Mucosa of rectum (tissue), 2 donors: ENCODE measurements at regions not wholly inside any gene's neighbourhood (a gene's known extent, or its start where the extent isn't known, plus 50 kb on each side); places are given as distances from the start of the nearest gene placed in this dataset.

Experiments used
- H3K27ac ChIP-seq, 2 donors: one replicate each; pipeline ENCODE4 v1.7.0; 2013; ENCODE audit warnings: inconsistent platforms in 2 of 2, low read depth in 2 of 2, low read length in 2 of 2
- H3K27me3 ChIP-seq, 2 donors: one replicate each; pipeline ENCODE4 v1.7.0; 2013; ENCODE audit warnings: low read length in 2 of 2; ENCODE audit not compliant: control insufficient read depth in 2 of 2, insufficient read depth in 2 of 2
- H3K36me3 ChIP-seq, 2 donors: one replicate each; pipeline ENCODE4 v1.7.0; 2013; ENCODE audit warnings: low read length in 2 of 2; ENCODE audit not compliant: control insufficient read depth in 2 of 2, insufficient read depth in 2 of 2
- H3K4me1 ChIP-seq, 2 donors: one replicate each; pipeline ENCODE4 v1.7.0; 2013; ENCODE audit warnings: low read length in 2 of 2, mild to moderate bottlenecking in 1 of 2; ENCODE audit not compliant: control insufficient read depth in 2 of 2, insufficient read depth in 2 of 2
- H3K4me3 ChIP-seq, 2 donors: one replicate each; pipeline ENCODE4 v1.7.0; 2013; ENCODE audit warnings: low read length in 2 of 2
- H3K9ac ChIP-seq, 2 donors: one replicate each; pipeline ENCODE4 v1.7.0; 2013; ENCODE audit warnings: low read length in 2 of 2, low read depth in 1 of 2, mild to moderate bottlenecking in 1 of 2
- H3K9me3 ChIP-seq, 2 donors: one replicate each; pipeline ENCODE4 v1.7.0; 2013; ENCODE audit warnings: low read length in 2 of 2; ENCODE audit not compliant: control insufficient read depth in 2 of 2
- donor health status: healthy.
- donor health status: Normal muscosa, but diverticular disease.

GRCh38 chr7:18429547-18429946 lies 66.0 kb upstream of the HDAC9 start:
- Histone ChIP-seq H3K9ac (no peak overlapping the region), H3K36me3 (no peaks in the 10 kb centered on the region), H3K9me3 (no peaks in the 10 kb centered on the region), H3K27me3 (no peaks in the 10 kb centered on the region), H3K4me3 (no peak overlapping the region), H3K4me1 (no peaks in the 10 kb centered on the region), H3K27ac (no peak overlapping the region)

DNA sequence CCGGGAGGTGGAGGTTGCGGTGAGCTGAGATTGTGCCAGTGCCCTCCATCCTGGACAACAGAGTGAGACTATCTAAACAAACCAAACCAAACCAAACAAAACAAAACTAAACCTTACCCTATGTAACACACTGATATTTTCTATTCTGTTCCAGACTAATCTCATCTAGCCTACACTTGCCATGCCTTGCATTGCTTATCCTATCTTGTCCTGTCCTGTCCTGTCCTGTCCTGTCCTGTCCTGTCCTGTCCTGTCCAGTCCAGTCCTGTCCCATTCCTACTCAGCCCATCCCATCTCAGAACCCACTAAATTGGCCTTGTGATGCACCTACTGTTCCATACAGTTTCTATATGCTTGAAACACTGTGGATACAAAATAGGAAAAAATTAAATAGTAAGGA lies 64.7 kb upstream of the HDAC9 start:
- H3K27me3 ChIP-seq = no peaks in the 10 kb centered on the region

GRCh38 chr7:18434171-18434570 lies 61.4 kb upstream of the HDAC9 start:
- Histone ChIP-seq H3K4me3 (no peak overlapping the region), H3K27me3 (no peaks in the 10 kb centered on the region), H3K4me1 (no peaks in the 10 kb centered on the region), H3K9ac (no peak overlapping the region), H3K9me3 (no peaks in the 10 kb centered on the region), H3K36me3 (no peaks in the 10 kb centered on the region), H3K27ac (no peak overlapping the region)

More for the DNA sequence above, 64.7 kb upstream of the HDAC9 start:
- Histone ChIP-seq H3K9ac (no peak overlapping the region), H3K27ac (no peak overlapping the region), H3K36me3 (no peaks in the 10 kb centered on the region), H3K4me1 (no peaks in the 10 kb centered on the region), H3K9me3 (no peaks in the 10 kb centered on the region), H3K4me3 (no peak overlapping the region)

- no peaks in the 10 kb centered on the region for H3K4me1 ChIP-seq
- H3K4me3 ChIP-seq = no peak overlapping the region
- no peaks in the 10 kb centered on the region for H3K36me3 ChIP-seq
- no peak overlapping the region for H3K9ac ChIP-seq
- no peaks in the 10 kb centered on the region for H3K27me3 ChIP-seq
- H3K9me3 ChIP-seq = no peaks in the 10 kb centered on the region
- no peak overlapping the region for H3K27ac ChIP-seq
Observed at GRCh38 chr7:18437101-18437500, 58.4 kb upstream of the HDAC9 start.

- H3K27me3 ChIP-seq = no peaks in the 10 kb centered on the region
- no peaks in the 10 kb centered on the region for H3K9me3 ChIP-seq
- H3K27ac ChIP-seq = no peak overlapping the region
- H3K4me1 ChIP-seq = no peaks in the 10 kb centered on the region
- no peaks in the 10 kb centered on the region for H3K36me3 ChIP-seq
- no peak overlapping the region for H3K9ac ChIP-seq
- H3K4me3 ChIP-seq = no peak overlapping the region
Observed at GRCh38 chr7:18440934-18441333, 54.6 kb upstream of the HDAC9 start.

GRCh38 chr7:18444826-18445225 lies 50.7 kb upstream of the HDAC9 start:
- Histone ChIP-seq H3K36me3 (no peaks in the 10 kb centered on the region), H3K27ac (no peak overlapping the region), H3K9me3 (no peaks in the 10 kb centered on the region), H3K9ac (no peak overlapping the region), H3K27me3 (no peaks in the 10 kb centered on the region), H3K4me3 (no peak overlapping the region), H3K4me1 (no peaks in the 10 kb centered on the region)

GRCh38 chr7:18445483-18445882 lies 50.1 kb upstream of the HDAC9 start:
- H3K9me3 ChIP-seq = no peaks in the 10 kb centered on the region
- no peaks in the 10 kb centered on the region for H3K27me3 ChIP-seq
- H3K4me3 ChIP-seq = no peak overlapping the region
- no peaks in the 10 kb centered on the region for H3K4me1 ChIP-seq
- no peak overlapping the region for H3K9ac ChIP-seq
- no peak overlapping the region for H3K27ac ChIP-seq
- H3K36me3 ChIP-seq = no peaks in the 10 kb centered on the region
